ENCODE measurements at regions not wholly inside any gene's neighbourhood (a gene's known extent, or its start where the extent isn't known, plus 50 kb on each side); places are given as distances from the start of the nearest gene placed in this dataset.

- ChIA-PET POLR2A (interaction anchor here (0.7 kb wide), 1 partner anchor 46 kb away, joined by 5 read pairs; no protein-coding TSS in a partner anchor), CTCF (no interaction called here)
- Mint-ChIP-seq H3K27ac (no peak overlapping the region), H3K4me3 (no peak overlapping the region), H3K9me3 (peaks cover 36% of the 10 kb centered on the region), H3K4me1 (no peaks in the 10 kb centered on the region), H3K36me3 (peaks cover 27% of the 10 kb centered on the region), H3K27me3 (ENCODE audit: low read depth) (no peaks in the 10 kb centered on the region; the same call in 1 of the 2 replicates)
- DNase-seq (ENCODE audit: low spot score): no peak
- no peak for ATAC-seq
- no peak for TF ChIP-seq ZBTB21 (CRISPR knock-in tag; IDR thresholded peaks at IDR 0.05; ENCODE audit: borderline replicate concordance)
- no peak for TF ChIP-seq FOXJ3 (CRISPR knock-in tag; IDR thresholded peaks at IDR 0.05; ENCODE audit: borderline replicate concordance)
- TF ChIP-seq SMAD3 (CRISPR knock-in tag; IDR thresholded peaks at IDR 0.05; ENCODE audit: borderline replicate concordance): no peak
- TF ChIP-seq USF1 (CRISPR knock-in tag; IDR thresholded peaks at IDR 0.05): no peak
- no peak for TF ChIP-seq ARID4B (CRISPR knock-in tag; IDR thresholded peaks at IDR 0.05; ENCODE audit: borderline replicate concordance)
- no peak for TF ChIP-seq ZNF425 (CRISPR knock-in tag; conservative IDR thresholded peaks at IDR 0.05)
- no peak for TF ChIP-seq ZNF232 (CRISPR knock-in tag; IDR thresholded peaks at IDR 0.05)
- TF ChIP-seq E2F4 (CRISPR knock-in tag; IDR thresholded peaks at IDR 0.05; ENCODE audit: borderline replicate concordance, low read depth): no peak
- TF ChIP-seq JAZF1 (CRISPR knock-in tag; IDR thresholded peaks at IDR 0.05): no peak
- no peak for TF ChIP-seq ESRRA (CRISPR knock-in tag; IDR thresholded peaks at IDR 0.05; ENCODE audit: borderline replicate concordance)
- TF ChIP-seq E2F1 (CRISPR knock-in tag; IDR thresholded peaks at IDR 0.05): no peak
- no peak for TF ChIP-seq ZNF317 (CRISPR knock-in tag; IDR thresholded peaks at IDR 0.05; ENCODE audit: borderline replicate concordance, low read depth)
- no peak for TF ChIP-seq STAT6 (CRISPR knock-in tag; conservative IDR thresholded peaks at IDR 0.05; ENCODE audit: low read depth)
Observed at GRCh38 chr12:97358361-97358760, 104.2 kb upstream of the RMST start.

Measured in WTC11 (cell line).